OCI-LY1 (cell line): ENCODE measurements at regions not wholly inside any gene's neighbourhood (a gene's known extent, or its start where the extent isn't known, plus 50 kb on each side); places are given as distances from the start of the nearest gene placed in this dataset.

Source experiments
- H2AFZ ChIP-seq: fragments of 200-600 bp; sonication (generic), shearing (Covaris generic); 2 replicates; pipeline ENCODE4 v1.6.0; 2014; ENCODE audit warnings: antibody characterized with exemption, mild to moderate bottlenecking, low read length
- H3F3A ChIP-seq: fragments of 200-600 bp; sonication (generic), shearing (Covaris generic); 2 replicates; pipeline ENCODE4 v1.6.0; 2014; ENCODE audit warnings: mild to moderate bottlenecking, antibody characterized with exemption, low read length, moderate library complexity; ENCODE audit not compliant: insufficient read depth
- H3K27ac ChIP-seq: fragments of 200-600 bp; sonication (generic); 2 replicates; pipeline ENCODE4 v1.5.1; 2014; ENCODE audit warnings: low read length, mixed run types, mild to moderate bottlenecking, low read depth; ENCODE audit not compliant: poor library complexity, severe bottlenecking
- H3K27me3 ChIP-seq: fragments of 200-600 bp; sonication (generic); 2 replicates; pipeline ENCODE4 v1.6.0; 2014; ENCODE audit warnings: antibody characterized with exemption, mild to moderate bottlenecking, low read length, moderate library complexity; ENCODE audit not compliant: insufficient read depth
- H3K36me3 ChIP-seq: fragments of 200-600 bp; sonication (generic); 2 replicates; pipeline ENCODE4 v1.6.1; 2014; ENCODE audit warnings: mild to moderate bottlenecking, antibody characterized with exemption, low read length, moderate library complexity, mixed read lengths; ENCODE audit not compliant: insufficient read depth
- H3K4me1 ChIP-seq: fragments of 200-600 bp; sonication (generic); 2 replicates; pipeline ENCODE4 v1.5.1; 2014; ENCODE audit warnings: mild to moderate bottlenecking, low read length, moderate library complexity; ENCODE audit not compliant: insufficient read depth, severe bottlenecking
- H3K4me2 ChIP-seq: fragments of 200-600 bp; sonication (generic), shearing (Covaris generic); 2 replicates; pipeline ENCODE4 v1.6.1; 2014; ENCODE audit warnings: low read length
- H3K4me3 ChIP-seq: fragments of 200-600 bp; sonication (generic); 2 replicates; pipeline ENCODE4 v1.5.1; 2014; ENCODE audit warnings: low read length, low read depth, mild to moderate bottlenecking, mixed read lengths; ENCODE audit not compliant: poor library complexity, severe bottlenecking
- H3K79me2 ChIP-seq: fragments of 200-600 bp; shearing (Covaris generic); 2 replicates; pipeline ENCODE4 v1.6.1; 2016; ENCODE audit warnings: mixed run types, low read length, mixed read lengths; ENCODE audit not compliant: insufficient read depth
- H3K9ac ChIP-seq: fragments of 200-600 bp; sonication (generic), shearing (Covaris generic); 2 replicates; pipeline ENCODE4 v1.6.1; 2014; ENCODE audit warnings: mild to moderate bottlenecking, low read length, mixed read lengths
- H3K9me2 ChIP-seq: fragments of 200-600 bp; sonication (generic), shearing (Covaris generic); 2 replicates; pipeline ENCODE4 v1.6.1; 2014; ENCODE audit warnings: low read depth, mild to moderate bottlenecking, low read length, mixed read lengths
- H3K9me3 ChIP-seq: fragments of 200-600 bp; shearing (Covaris generic); 2 replicates; pipeline ENCODE4 v1.6.1; 2014; ENCODE audit warnings: low read length, mixed read lengths
- H4K20me1 ChIP-seq: fragments of 200-600 bp; sonication (generic), shearing (Covaris generic); 2 replicates; pipeline ENCODE4 v1.6.0; 2016; ENCODE audit warnings: mild to moderate bottlenecking, low read length; ENCODE audit not compliant: insufficient read depth
- EZH2 ChIP-seq: fragments of 200-600 bp; sonication (generic), shearing (Covaris generic); IDR thresholded peaks from 2 replicates; pipeline ENCODE4 v1.8.0; 2017; ENCODE audit warnings: borderline replicate concordance, mixed run types, mild to moderate bottlenecking, antibody characterized with exemption, low read length, moderate library complexity, mixed read lengths
- TF ChIP-seq, protein P1 (sequence below): fragments of 200-600 bp; sonication (generic), shearing (Covaris generic); IDR thresholded peaks from 2 replicates; pipeline ENCODE4 v1.5.1; 2017; ENCODE audit warnings: mild to moderate bottlenecking, antibody characterized with exemption, low read length, moderate library complexity, mixed read lengths

GRCh38 chr20:37584238-37584807, 56.6 kb upstream of the BLCAP start:
- no peaks in the 10 kb centered on the region for H3K79me2 ChIP-seq
- no peaks in the 10 kb centered on the region for H3F3A ChIP-seq
- H3K36me3 ChIP-seq, result no peaks in the 10 kb centered on the region
- no peaks in the 10 kb centered on the region for H3K9me3 ChIP-seq
- no peak overlapping the region for H3K27ac ChIP-seq
- no peak overlapping the region for H3K4me3 ChIP-seq
- no peaks in the 10 kb centered on the region for H3K9me2 ChIP-seq
- H3K4me2 ChIP-seq, result no peak overlapping the region
- H4K20me1 ChIP-seq, result no peaks in the 10 kb centered on the region
- TF ChIP-seq, protein P1, sequence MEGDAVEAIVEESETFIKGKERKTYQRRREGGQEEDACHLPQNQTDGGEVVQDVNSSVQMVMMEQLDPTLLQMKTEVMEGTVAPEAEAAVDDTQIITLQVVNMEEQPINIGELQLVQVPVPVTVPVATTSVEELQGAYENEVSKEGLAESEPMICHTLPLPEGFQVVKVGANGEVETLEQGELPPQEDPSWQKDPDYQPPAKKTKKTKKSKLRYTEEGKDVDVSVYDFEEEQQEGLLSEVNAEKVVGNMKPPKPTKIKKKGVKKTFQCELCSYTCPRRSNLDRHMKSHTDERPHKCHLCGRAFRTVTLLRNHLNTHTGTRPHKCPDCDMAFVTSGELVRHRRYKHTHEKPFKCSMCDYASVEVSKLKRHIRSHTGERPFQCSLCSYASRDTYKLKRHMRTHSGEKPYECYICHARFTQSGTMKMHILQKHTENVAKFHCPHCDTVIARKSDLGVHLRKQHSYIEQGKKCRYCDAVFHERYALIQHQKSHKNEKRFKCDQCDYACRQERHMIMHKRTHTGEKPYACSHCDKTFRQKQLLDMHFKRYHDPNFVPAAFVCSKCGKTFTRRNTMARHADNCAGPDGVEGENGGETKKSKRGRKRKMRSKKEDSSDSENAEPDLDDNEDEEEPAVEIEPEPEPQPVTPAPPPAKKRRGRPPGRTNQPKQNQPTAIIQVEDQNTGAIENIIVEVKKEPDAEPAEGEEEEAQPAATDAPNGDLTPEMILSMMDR, result no peak
- no peak for TF ChIP-seq EZH2
- no peaks in the 10 kb centered on the region for H3K4me1 ChIP-seq
- H3K27me3 ChIP-seq, result no peaks in the 10 kb centered on the region
- H3K9ac ChIP-seq, result no peak overlapping the region
- no peak overlapping the region for H2AFZ ChIP-seq

DNA sequence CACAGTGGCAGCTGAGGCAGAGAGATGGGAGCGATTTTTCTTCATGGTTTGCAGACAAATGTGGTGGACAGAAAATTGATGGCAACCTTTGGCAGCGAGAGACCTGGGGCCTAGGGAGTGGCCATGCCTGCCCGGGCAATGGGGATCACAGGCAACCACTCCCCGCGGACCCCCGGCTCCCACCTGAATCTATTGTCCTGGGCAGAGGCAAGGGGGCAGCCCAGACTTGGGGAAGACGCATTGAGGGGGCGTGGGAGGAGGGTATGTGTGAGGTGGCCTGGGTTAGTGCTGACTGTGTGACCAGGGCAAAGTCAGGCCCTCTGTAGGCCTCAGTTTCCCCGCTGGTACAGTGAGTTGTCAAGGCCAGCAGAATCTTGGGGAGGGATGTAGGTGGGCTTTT, 53.6 kb upstream of the BLCAP start:
- Histone ChIP-seq H3K9ac (no peak overlapping the region), H4K20me1 (no peaks in the 10 kb centered on the region), H3F3A (no peaks in the 10 kb centered on the region), H3K36me3 (no peaks in the 10 kb centered on the region), H2AFZ (no peak overlapping the region), H3K27me3 (no peaks in the 10 kb centered on the region), H3K4me3 (no peak overlapping the region), H3K4me2 (no peak overlapping the region), H3K79me2 (no peaks in the 10 kb centered on the region), H3K4me1 (no peaks in the 10 kb centered on the region), H3K27ac (no peak overlapping the region), H3K9me2 (no peaks in the 10 kb centered on the region), H3K9me3 (no peaks in the 10 kb centered on the region)
- TF ChIP-seq, protein P1, result no peak
- TF ChIP-seq EZH2, result no peak

DNA sequence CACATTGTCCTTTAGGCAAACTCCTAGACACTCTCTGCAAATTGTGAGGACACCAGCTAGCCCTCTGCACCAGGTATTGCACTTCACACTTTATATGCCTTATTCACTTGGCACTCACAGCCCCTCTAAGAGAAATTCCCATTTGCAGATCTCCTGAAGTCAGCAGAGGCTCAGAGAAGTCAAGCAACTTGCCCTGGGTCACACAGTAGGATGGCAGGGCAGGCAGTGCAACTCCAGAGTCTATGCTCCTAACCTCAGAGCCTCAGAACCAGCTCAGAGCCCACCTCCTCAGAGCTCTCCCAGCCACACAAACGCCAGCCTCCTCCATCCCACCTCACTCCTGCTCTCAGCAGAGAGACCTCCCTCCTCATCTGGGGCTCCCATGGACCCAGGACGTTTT, 52.4 kb upstream of the BLCAP start:
- no peak overlapping the region for H3K27ac ChIP-seq
- no peak for TF ChIP-seq EZH2

DNA sequence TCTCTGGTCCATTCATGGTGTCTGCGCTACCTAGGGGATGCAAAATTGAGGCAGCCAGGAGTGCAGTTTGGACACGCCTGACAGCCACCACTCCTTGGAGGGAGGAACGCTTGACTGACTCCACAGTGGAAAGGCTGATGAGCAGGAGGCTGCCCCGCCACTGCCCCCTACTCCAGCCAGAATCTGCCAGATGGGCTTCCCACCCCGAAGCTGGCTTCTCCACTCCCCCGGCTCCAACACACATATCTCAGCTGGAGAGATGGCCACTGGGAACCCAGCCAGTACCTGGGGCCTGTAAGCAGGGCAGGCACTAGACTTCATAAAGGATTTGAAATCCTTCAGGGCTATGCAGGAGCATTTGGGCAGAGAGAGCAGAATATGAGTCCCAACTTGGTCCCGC, 51.4 kb upstream of the BLCAP start:
- Histone ChIP-seq H3K4me3 (no peak overlapping the region), H3K79me2 (no peaks in the 10 kb centered on the region), H3K4me1 (no peaks in the 10 kb centered on the region), H2AFZ (no peak overlapping the region), H3F3A (no peaks in the 10 kb centered on the region), H3K27me3 (no peaks in the 10 kb centered on the region), H3K36me3 (no peaks in the 10 kb centered on the region), H3K9me3 (no peaks in the 10 kb centered on the region), H3K4me2 (no peak overlapping the region), H3K9me2 (no peaks in the 10 kb centered on the region), H4K20me1 (no peaks in the 10 kb centered on the region), H3K9ac (no peak overlapping the region), H3K27ac (no peak overlapping the region)
- TF ChIP-seq, protein P1, result no peak
- no peak for TF ChIP-seq EZH2

More for the DNA sequence above, 52.4 kb upstream of the BLCAP start:
- H3F3A ChIP-seq, result no peaks in the 10 kb centered on the region
- no peak overlapping the region for H3K4me2 ChIP-seq
- H3K36me3 ChIP-seq, result no peaks in the 10 kb centered on the region
- H3K4me1 ChIP-seq, result no peaks in the 10 kb centered on the region
- H3K4me3 ChIP-seq, result no peak overlapping the region
- no peaks in the 10 kb centered on the region for H3K9me2 ChIP-seq
- H3K9ac ChIP-seq, result no peak overlapping the region
- no peaks in the 10 kb centered on the region for H3K79me2 ChIP-seq
- H4K20me1 ChIP-seq, result no peaks in the 10 kb centered on the region
- no peaks in the 10 kb centered on the region for H3K27me3 ChIP-seq
- H2AFZ ChIP-seq, result no peak overlapping the region
- H3K9me3 ChIP-seq, result no peaks in the 10 kb centered on the region
